ENCODE measurements at regions not wholly inside any gene's neighbourhood (a gene's known extent, or its start where the extent isn't known, plus 50 kb on each side); places are given as distances from the start of the nearest gene placed in this dataset.

DNA sequence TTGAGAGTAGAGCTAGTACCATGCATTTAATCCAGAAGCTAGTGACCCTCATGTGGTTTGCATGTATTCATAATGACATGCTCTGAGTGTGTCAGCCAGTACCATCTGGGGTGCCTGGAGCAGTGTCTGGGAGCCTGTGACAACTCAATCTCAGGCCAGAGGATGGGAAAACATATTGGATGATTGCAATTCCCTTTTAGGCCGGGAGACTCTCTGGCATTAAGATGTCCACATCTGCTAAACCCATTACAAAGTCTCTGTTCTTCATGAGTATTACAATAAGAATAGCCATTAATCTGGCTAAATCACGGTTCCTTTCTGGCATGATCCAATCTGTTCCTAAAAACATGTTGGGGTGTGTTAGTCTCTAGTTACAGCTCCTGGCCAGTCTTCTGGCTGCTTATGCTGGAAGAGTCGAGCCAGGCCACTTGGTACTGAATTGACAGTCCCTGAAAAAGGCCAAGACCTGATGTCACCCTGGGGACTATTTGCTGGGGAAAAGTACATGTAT lies 475.7 kb downstream of the ENC1 start:
- TF ChIP-seq TAF1 (IDR thresholded peaks at IDR 0.05; ENCODE audit: low read depth, low read length) (no peak), POU2F2 (IDR thresholded peaks at IDR 0.05; ENCODE audit: low read depth, low read length) (no peak), POLR2A (IDR thresholded peaks at IDR 0.05; ENCODE audit: low read depth, low read length) (no peak), POLR2AphosphoS5 (IDR thresholded peaks at IDR 0.05; ENCODE audit: low read depth, low read length) (no peak), PAX5 (IDR thresholded peaks at IDR 0.05; ENCODE audit: insufficient read depth, low read length, severe bottlenecking) (no peak), SPI1 (IDR thresholded peaks at IDR 0.05; ENCODE audit: low read depth, low read length) (no peak)

Measured in GM12891 (cell line).